ENCODE measurements at regions not wholly inside any gene's neighbourhood (a gene's known extent, or its start where the extent isn't known, plus 50 kb on each side); places are given as distances from the start of the nearest gene placed in this dataset.

DNA sequence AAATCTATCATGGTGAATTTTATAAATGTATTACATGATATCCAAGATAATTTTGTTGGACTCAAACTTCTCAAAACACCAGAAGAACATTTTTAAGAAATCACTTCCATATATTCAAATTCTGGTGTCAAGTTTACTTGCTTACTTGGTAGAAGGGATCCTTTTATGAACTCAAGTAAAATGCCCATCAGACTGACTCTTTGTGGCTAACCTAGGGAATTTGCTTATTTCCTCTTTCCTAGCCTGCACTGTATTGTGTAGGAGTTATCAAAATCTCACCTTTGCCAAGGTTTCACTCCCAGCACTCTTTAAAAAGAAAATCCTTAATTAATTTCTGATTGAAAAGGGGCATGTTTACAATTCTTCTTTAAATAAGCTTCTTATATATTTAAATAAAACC is 196.5 kb downstream of the DUSP6 start:
- TF ChIP-seq POLR2AphosphoS5 (IDR thresholded peaks at IDR 0.05; ENCODE audit: borderline replicate concordance, low read depth, low read length) (no peak), FOXP2 (optimal IDR thresholded peaks at IDR 0.05; ENCODE audit: control extremely low read depth, extremely low read length, insufficient read depth) (no peak), EZH2 (IDR thresholded peaks at IDR 0.05) (no peak)

All from SK-N-MC (cell line).